ENCODE measurements at regions not wholly inside any gene's neighbourhood (a gene's known extent, or its start where the extent isn't known, plus 50 kb on each side); places are given as distances from the start of the nearest gene placed in this dataset.

GRCh38 chr1:57553666-57554065 is 129.8 kb upstream of the DAB1 start:
- in situ Hi-C loops (cut with HindIII; ENCODE audit: low sequenced_read_pairs) = no loop called here
- no peak for TF ChIP-seq CTCF (IDR thresholded peaks at IDR 0.05; ENCODE audit: low read depth, low read length, missing control alignments)
- no peak for DNase-seq (ENCODE audit: low read depth)
- H3K4me3 ChIP-seq (ENCODE audit: low read depth, low read length) = no peak overlapping the region

GRCh38 chr1:57551476-57551875 is 127.6 kb upstream of the DAB1 start:
- no peak for DNase-seq (ENCODE audit: low read depth)
- TF ChIP-seq CTCF (IDR thresholded peaks at IDR 0.05; ENCODE audit: low read depth, low read length, missing control alignments) = no peak
- in situ Hi-C loops (cut with HindIII; ENCODE audit: low sequenced_read_pairs) = no loop called here
- H3K4me3 ChIP-seq (ENCODE audit: low read depth, low read length) = no peak overlapping the region

GRCh38 chr1:57550092-57550491 is 126.2 kb upstream of the DAB1 start:
- in situ Hi-C loops (cut with HindIII; ENCODE audit: low sequenced_read_pairs) = no loop called here
- no peak for TF ChIP-seq CTCF (IDR thresholded peaks at IDR 0.05; ENCODE audit: low read depth, low read length, missing control alignments)
- no peak overlapping the region for H3K4me3 ChIP-seq (ENCODE audit: low read depth, low read length)
- DNase-seq (ENCODE audit: low read depth) = no peak

- H3K4me3 ChIP-seq (ENCODE audit: low read depth, low read length) = no peak overlapping the region
- no peak for TF ChIP-seq CTCF (IDR thresholded peaks at IDR 0.05; ENCODE audit: low read depth, low read length, missing control alignments)
- DNase-seq (ENCODE audit: low read depth) = no peak
- in situ Hi-C loops (cut with HindIII; ENCODE audit: low sequenced_read_pairs) = no loop called here
These were observed 125.4 kb upstream of the DAB1 start for GRCh38 chr1:57549300-57549699.

GRCh38 chr1:57546549-57547330 is 122.9 kb upstream of the DAB1 start:
- no peak overlapping the region for H3K4me3 ChIP-seq (ENCODE audit: low read depth, low read length)
- no peak for TF ChIP-seq CTCF (IDR thresholded peaks at IDR 0.05; ENCODE audit: low read depth, low read length, missing control alignments)
- in situ Hi-C loops (cut with HindIII; ENCODE audit: low sequenced_read_pairs) = no loop called here
- no peak for DNase-seq (ENCODE audit: low read depth)

- in situ Hi-C loops (cut with HindIII; ENCODE audit: low sequenced_read_pairs) = no loop called here
- TF ChIP-seq CTCF (IDR thresholded peaks at IDR 0.05; ENCODE audit: low read depth, low read length, missing control alignments) = no peak
These were observed 120.5 kb upstream of the DAB1 start for GRCh38 chr1:57544345-57544744.

More at GRCh38 chr1:57544345-57544744, 120.5 kb upstream of the DAB1 start:
- no peak for DNase-seq (ENCODE audit: low read depth)
- no peak overlapping the region for H3K4me3 ChIP-seq (ENCODE audit: low read depth, low read length)

All from astrocyte of the cerebellum (primary cell).